Upper lobe of left lung (tissue), 4 donors: ENCODE measurements at regions not wholly inside any gene's neighbourhood (a gene's known extent, or its start where the extent isn't known, plus 50 kb on each side); places are given as distances from the start of the nearest gene placed in this dataset.

Experiments used
- CTCF ChIP-seq, 6 experiments: fragments of 450-650 bp in 4 of 6; fragments of 200-600 bp in 2 of 6; sonication (generic) in 2 of 6; IDR thresholded peaks; one replicate each; pipeline ENCODE4 v1.5.1; 2016 to 2019; ENCODE audit warnings: antibody characterized with exemption in 6 of 6
- EP300 ChIP-seq, 4 donors: sonication (generic); formaldehyde crosslinking; IDR thresholded peaks; one replicate each; pipeline ENCODE4 v1.5.1; 2017; ENCODE audit warnings: antibody characterized with exemption in 4 of 4, control low read depth in 2 of 4
- POLR2A ChIP-seq, 4 donors: fragments of 450-650 bp; IDR thresholded peaks; one replicate each; pipeline ENCODE4 v1.5.1; 2016 to 2017; ENCODE audit warnings: antibody characterized with exemption in 4 of 4, mild to moderate bottlenecking in 2 of 4
- POLR2AphosphoS5 ChIP-seq, 2 donors: sonication (generic); formaldehyde crosslinking; IDR thresholded peaks; one replicate each; pipeline ENCODE4 v1.5.1; 2017; ENCODE audit warnings: antibody characterized with exemption in 2 of 2

- TF ChIP-seq CTCF (IDR thresholded peaks at IDR 0.05) (no peak), POLR2A (IDR thresholded peaks at IDR 0.05) (no peak), POLR2AphosphoS5 (IDR thresholded peaks at IDR 0.05) (no peak), EP300 (IDR thresholded peaks at IDR 0.05) (no peak)
Observed at GRCh38 chr10:56596257-56596656, 235.2 kb upstream of the ZWINT start.
